PC-3 (cell line): ENCODE measurements at regions not wholly inside any gene's neighbourhood (a gene's known extent, or its start where the extent isn't known, plus 50 kb on each side); places are given as distances from the start of the nearest gene placed in this dataset.

Experiments used
- ATAC-seq: fragments of 200-7000 bp; cut with Tn5 transposase; 2 replicates; pipeline ENCODE4 v1.9.1; 2020; ENCODE audit warnings: mild to moderate bottlenecking, moderate library complexity
- BruUV-seq: library from RNA; stranded (reverse); fragments of 400-500 nt; replicated peaks from 2 replicates; lab custom pipeline; 2021; lab: Mats Ljungman, UMichigan
- CTCF ChIA-PET: fragments of 300-600 bp; sonication (Branson Sonifier 250); formaldehyde crosslinking; loops from one replicate; lab custom pipeline; 2022; ENCODE audit warnings: antibody characterized with exemption; lab: Charles Lee
- POLR2A ChIA-PET: fragments of 300-600 bp; sonication (Branson Sonifier 250); formaldehyde crosslinking; loops from one replicate; lab custom pipeline; 2022; ENCODE audit warnings: antibody characterized with exemption; ENCODE audit not compliant: unreplicated experiment; lab: Charles Lee
- DNase-seq: peaks from one replicate; pipeline ENCODE4 v3.0.0-alpha.2; 2015
- H2AFZ ChIP-seq: fragments of 300-600 bp; sonication (generic); 2 replicates; pipeline ENCODE4 v1.6.0; 2016; ENCODE audit warnings: antibody characterized with exemption, low read length
- H3F3A ChIP-seq: fragments of 300-600 bp; sonication (generic); one replicate; pipeline ENCODE4 v1.6.0; 2017; ENCODE audit warnings: antibody characterized with exemption, low read length, control low read depth, mild to moderate bottlenecking; ENCODE audit not compliant: unreplicated experiment
- H3K27ac ChIP-seq: fragments of 300-600 bp; sonication (generic); 2 replicates; pipeline ENCODE4 v1.5.1; 2016; ENCODE audit warnings: mild to moderate bottlenecking, low read length
- H3K27me3 ChIP-seq: fragments of 300-600 bp; sonication (generic); 2 replicates; pipeline ENCODE4 v1.6.1; 2016; ENCODE audit warnings: low read length, mixed read lengths
- H3K36me3 ChIP-seq: fragments of 300-600 bp; sonication (generic); 2 replicates; pipeline ENCODE4 v1.6.1; 2016; ENCODE audit warnings: low read depth, mixed run types, low read length, mixed read lengths
- H3K4me1 ChIP-seq: fragments of 300-600 bp; sonication (generic); 2 replicates; pipeline ENCODE4 v1.5.1; 2016; ENCODE audit warnings: low read length; ENCODE audit not compliant: insufficient read depth
- H3K4me2 ChIP-seq: fragments of 300-600 bp; sonication (generic); 2 replicates; pipeline ENCODE4 v1.6.0; 2016; ENCODE audit warnings: low read length
- H3K4me3 ChIP-seq: fragments of 300-600 bp; sonication (generic); 2 replicates; pipeline ENCODE4 v1.5.1; 2016; ENCODE audit warnings: mild to moderate bottlenecking, low read length, mixed read lengths
- H3K79me2 ChIP-seq: fragments of 300-600 bp; sonication (generic); 2 replicates; pipeline ENCODE4 v1.6.1; 2017; ENCODE audit warnings: low read length, mixed read lengths
- H3K9ac ChIP-seq: fragments of 300-600 bp; sonication (generic); 2 replicates; pipeline ENCODE4 v1.6.0; 2016; ENCODE audit warnings: mild to moderate bottlenecking, low read length
- H3K9me2 ChIP-seq: fragments of 300-600 bp; sonication (generic); replicated peaks from 2 replicates; pipeline ENCODE4 v1.6.1; 2016; ENCODE audit warnings: mixed run types, low read length, mixed read lengths
- H3K9me3 ChIP-seq: fragments of 300-600 bp; sonication (generic); 2 replicates; pipeline ENCODE4 v1.6.1; 2016; ENCODE audit warnings: low read length, mixed read lengths
- H4K20me1 ChIP-seq: fragments of 300-600 bp; sonication (generic); 2 replicates; pipeline ENCODE4 v1.6.1; 2016; ENCODE audit warnings: low read length, mixed read lengths
- EZH2 ChIP-seq: fragments of 300-600 bp; sonication (generic); IDR thresholded peaks from one replicate; pipeline ENCODE4 v1.6.1; 2017; ENCODE audit warnings: antibody characterized with exemption, mild to moderate bottlenecking, low read length; ENCODE audit not compliant: unreplicated experiment
- EZH2phosphoT487 ChIP-seq: fragments of 300-600 bp; sonication (generic); IDR thresholded peaks from 2 replicates; pipeline ENCODE4 v1.6.1; 2018; ENCODE audit warnings: mild to moderate bottlenecking, antibody characterized with exemption, low read length, borderline replicate concordance
- intact Hi-C: fragments of 100-400 bp; cut with micrococcal nuclease; formaldehyde crosslinking; loops from 2 replicates; pipeline ENCODE4 v1.9.0; 2023
- TF ChIP-seq, protein P1 (sequence below): fragments of 300-600 bp; sonication (generic); conservative IDR thresholded peaks from 2 replicates; pipeline ENCODE4 v1.5.1; 2017; ENCODE audit warnings: antibody characterized with exemption, low read depth, mild to moderate bottlenecking, low read length

- H3K4me2 ChIP-seq, result no peak overlapping the region
- no peak overlapping the region for H2AFZ ChIP-seq
- no peaks in the 10 kb centered on the region for H3F3A ChIP-seq
- intact Hi-C loops, result no loop called here
- H4K20me1 ChIP-seq, result no peaks in the 10 kb centered on the region
- H3K9me3 ChIP-seq, result no peaks in the 10 kb centered on the region
- H3K27ac ChIP-seq, result no peak overlapping the region
- DNase-seq (no peak), ATAC-seq (no peak)
- H3K4me3 ChIP-seq, result no peak overlapping the region
- no TSS peak for BruUV-seq
- H3K9me2 ChIP-seq, result no peaks in the 10 kb centered on the region
- no peaks in the 10 kb centered on the region for H3K4me1 ChIP-seq
- CTCF ChIA-PET, result no interaction called here
- no peak overlapping the region for H3K9ac ChIP-seq
- H3K27me3 ChIP-seq, result no peaks in the 10 kb centered on the region
- H3K79me2 ChIP-seq, result no peaks in the 10 kb centered on the region
- POLR2A ChIA-PET, result no interaction called here
- no peaks in the 10 kb centered on the region for H3K36me3 ChIP-seq
- TF ChIP-seq EZH2phosphoT487 (no peak), EZH2 (no peak)
- TF ChIP-seq, protein P1, sequence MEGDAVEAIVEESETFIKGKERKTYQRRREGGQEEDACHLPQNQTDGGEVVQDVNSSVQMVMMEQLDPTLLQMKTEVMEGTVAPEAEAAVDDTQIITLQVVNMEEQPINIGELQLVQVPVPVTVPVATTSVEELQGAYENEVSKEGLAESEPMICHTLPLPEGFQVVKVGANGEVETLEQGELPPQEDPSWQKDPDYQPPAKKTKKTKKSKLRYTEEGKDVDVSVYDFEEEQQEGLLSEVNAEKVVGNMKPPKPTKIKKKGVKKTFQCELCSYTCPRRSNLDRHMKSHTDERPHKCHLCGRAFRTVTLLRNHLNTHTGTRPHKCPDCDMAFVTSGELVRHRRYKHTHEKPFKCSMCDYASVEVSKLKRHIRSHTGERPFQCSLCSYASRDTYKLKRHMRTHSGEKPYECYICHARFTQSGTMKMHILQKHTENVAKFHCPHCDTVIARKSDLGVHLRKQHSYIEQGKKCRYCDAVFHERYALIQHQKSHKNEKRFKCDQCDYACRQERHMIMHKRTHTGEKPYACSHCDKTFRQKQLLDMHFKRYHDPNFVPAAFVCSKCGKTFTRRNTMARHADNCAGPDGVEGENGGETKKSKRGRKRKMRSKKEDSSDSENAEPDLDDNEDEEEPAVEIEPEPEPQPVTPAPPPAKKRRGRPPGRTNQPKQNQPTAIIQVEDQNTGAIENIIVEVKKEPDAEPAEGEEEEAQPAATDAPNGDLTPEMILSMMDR, result no peak
Observed at GRCh38 chr7:16326106-16326505, 95.2 kb downstream of the CRPPA start.

DNA sequence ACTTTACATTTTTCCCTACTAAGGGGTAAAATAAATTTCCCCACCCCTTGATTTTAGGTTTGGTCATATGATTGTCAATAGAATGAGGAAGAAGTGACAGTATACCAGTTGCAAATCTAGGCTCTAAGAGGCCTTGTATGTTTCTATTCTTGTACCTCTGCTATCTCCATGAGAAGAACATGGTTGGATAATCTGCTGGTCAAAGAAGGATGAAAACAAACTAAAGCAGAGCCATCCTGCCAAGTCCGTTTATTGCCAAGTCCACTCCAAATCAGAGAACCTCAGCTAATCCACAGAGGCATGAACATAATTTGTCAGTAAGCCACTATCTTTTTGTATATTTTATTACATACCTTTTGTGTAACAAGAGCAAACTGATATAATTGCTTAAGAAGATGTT is 98.0 kb downstream of the CRPPA start:
- no peak for ATAC-seq
- H2AFZ ChIP-seq, result no peak overlapping the region

DNA sequence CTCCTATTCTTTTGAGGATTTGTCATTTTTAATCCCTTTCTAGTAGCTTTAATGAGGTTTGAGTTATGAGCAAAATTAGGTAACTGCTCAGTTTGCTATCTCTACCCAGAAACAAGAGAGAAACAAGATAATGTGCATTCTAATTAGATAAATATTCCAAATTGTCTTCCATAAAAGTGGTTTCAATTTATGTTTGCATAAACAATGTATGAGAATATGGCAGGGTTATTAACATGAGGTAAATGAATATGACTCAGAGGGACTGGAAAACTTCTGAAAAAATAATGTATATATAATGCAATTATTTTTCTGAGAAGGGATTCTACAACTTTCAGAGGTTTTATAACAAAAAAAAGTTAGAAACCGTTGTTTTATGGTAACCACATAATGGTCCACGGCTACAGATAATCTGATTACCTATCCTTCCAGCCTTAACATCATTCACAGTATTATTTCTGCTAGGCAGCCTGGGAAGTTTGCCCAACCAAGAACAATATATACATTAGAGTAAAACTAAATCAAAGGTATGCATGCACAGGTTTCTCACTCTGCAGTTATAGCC is 101.2 kb downstream of the CRPPA start:
- ChIA-PET CTCF (no interaction called here), POLR2A (no interaction called here)
- H3F3A ChIP-seq, result no peaks in the 10 kb centered on the region
- ATAC-seq, result no peak
- H4K20me1 ChIP-seq, result no peaks in the 10 kb centered on the region
- TF ChIP-seq EZH2 (no peak), EZH2phosphoT487 (no peak)
- TF ChIP-seq, protein P1, result no peak
- DNase-seq, result no peak
- no peaks in the 10 kb centered on the region for H3K27me3 ChIP-seq
- H3K4me1 ChIP-seq, result peaks cover 20% of the 10 kb centered on the region
- no peak overlapping the region for H3K9ac ChIP-seq
- H3K36me3 ChIP-seq, result no peaks in the 10 kb centered on the region
- BruUV-seq, result no TSS peak
- intact Hi-C loops, result no loop called here
- H3K4me2 ChIP-seq, result no peak overlapping the region
- no peaks in the 10 kb centered on the region for H3K9me3 ChIP-seq
- no peaks in the 10 kb centered on the region for H3K79me2 ChIP-seq
- H3K9me2 ChIP-seq, result no peaks in the 10 kb centered on the region
- H2AFZ ChIP-seq, result no peak overlapping the region
- H3K4me3 ChIP-seq, result no peak overlapping the region
- no peak overlapping the region for H3K27ac ChIP-seq

More for the DNA sequence above, 98.0 kb downstream of the CRPPA start:
- TF ChIP-seq EZH2 (no peak), EZH2phosphoT487 (no peak)
- TF ChIP-seq, protein P1, result no peak
- ChIA-PET POLR2A (no interaction called here), CTCF (no interaction called here)
- H3K4me3 ChIP-seq, result no peak overlapping the region
- H3K4me2 ChIP-seq, result no peak overlapping the region
- intact Hi-C loops, result no loop called here
- H3K9ac ChIP-seq, result no peak overlapping the region
- H4K20me1 ChIP-seq, result no peaks in the 10 kb centered on the region
- DNase-seq, result no peak
- H3K4me1 ChIP-seq, result peaks cover 15% of the 10 kb centered on the region
- no peaks in the 10 kb centered on the region for H3K27me3 ChIP-seq
- no peaks in the 10 kb centered on the region for H3K79me2 ChIP-seq
- H3K9me2 ChIP-seq, result no peaks in the 10 kb centered on the region
- BruUV-seq, result no TSS peak
- no peaks in the 10 kb centered on the region for H3F3A ChIP-seq
- no peaks in the 10 kb centered on the region for H3K9me3 ChIP-seq
- H3K27ac ChIP-seq, result no peak overlapping the region
- no peaks in the 10 kb centered on the region for H3K36me3 ChIP-seq
